HG02763 (cell line): ENCODE measurements at regions not wholly inside any gene's neighbourhood (a gene's known extent, or its start where the extent isn't known, plus 50 kb on each side); places are given as distances from the start of the nearest gene placed in this dataset.

Source experiments
- ATAC-seq: cut with Tn5 transposase; IDR thresholded peaks from one replicate; pipeline ENCODE4 v1.9.1; 2021; ENCODE audit warnings: mild to moderate bottlenecking, moderate library complexity; ENCODE audit not compliant: unreplicated experiment

- no peak for ATAC-seq
Measured at GRCh38 chr2:18200771-18201170, 322.3 kb downstream of the KCNS3 start.

- no peak for ATAC-seq
Measured at GRCh38 chr2:18198677-18199076, 320.2 kb downstream of the KCNS3 start.

- no peak for ATAC-seq
Measured at GRCh38 chr2:18194161-18194560, 315.7 kb downstream of the KCNS3 start.

- ATAC-seq: no peak
Measured at GRCh38 chr2:18186816-18187613, 308.5 kb downstream of the KCNS3 start.

GRCh38 chr2:18182861-18183260 is 304.4 kb downstream of the KCNS3 start:
- no peak for ATAC-seq

- no peak for ATAC-seq
Measured at GRCh38 chr2:18180912-18181311, 302.4 kb downstream of the KCNS3 start.

GRCh38 chr2:18180031-18180610 is 301.7 kb downstream of the KCNS3 start:
- no peak for ATAC-seq

GRCh38 chr2:18178736-18179349 is 300.4 kb downstream of the KCNS3 start:
- ATAC-seq: no peak

GRCh38 chr2:18176679-18177215 is 298.3 kb downstream of the KCNS3 start:
- ATAC-seq: no peak

- no peak for ATAC-seq
Measured at GRCh38 chr2:18172607-18173006, 294.1 kb downstream of the KCNS3 start.

GRCh38 chr2:18171191-18172139 is 293.0 kb downstream of the KCNS3 start:
- ATAC-seq: no peak

GRCh38 chr2:18170642-18171041 is 292.2 kb downstream of the KCNS3 start:
- no peak for ATAC-seq

- no peak for ATAC-seq
Measured at GRCh38 chr2:18169893-18170175, 291.4 kb downstream of the KCNS3 start.

GRCh38 chr2:18169121-18169892 is 290.8 kb downstream of the KCNS3 start:
- ATAC-seq: no peak

- ATAC-seq: no peak
Measured at GRCh38 chr2:18167871-18168270, 289.4 kb downstream of the KCNS3 start.

GRCh38 chr2:18161681-18162080 is 283.2 kb downstream of the KCNS3 start:
- ATAC-seq: no peak

- no peak for ATAC-seq
Measured at GRCh38 chr2:18159896-18160295, 281.4 kb downstream of the KCNS3 start.

GRCh38 chr2:18156421-18156820 is 278.0 kb downstream of the KCNS3 start:
- no peak for ATAC-seq

GRCh38 chr2:18156002-18156401 is 277.5 kb downstream of the KCNS3 start:
- no peak for ATAC-seq

- ATAC-seq: no peak
Measured at GRCh38 chr2:18154812-18155211, 276.3 kb downstream of the KCNS3 start.
